PC-3 (cell line): ENCODE measurements at regions not wholly inside any gene's neighbourhood (a gene's known extent, or its start where the extent isn't known, plus 50 kb on each side); places are given as distances from the start of the nearest gene placed in this dataset.

Experiments
- ATAC-seq: fragments of 200-7000 bp; cut with Tn5 transposase; 2 replicates; pipeline ENCODE4 v1.9.1; 2020; ENCODE audit warnings: mild to moderate bottlenecking, moderate library complexity
- BruUV-seq: library from RNA; stranded (reverse); fragments of 400-500 nt; replicated peaks from 2 replicates; lab custom pipeline; 2021; lab: Mats Ljungman, UMichigan
- CTCF ChIA-PET: fragments of 300-600 bp; sonication (Branson Sonifier 250); formaldehyde crosslinking; loops from one replicate; lab custom pipeline; 2022; ENCODE audit warnings: antibody characterized with exemption; lab: Charles Lee
- POLR2A ChIA-PET: fragments of 300-600 bp; sonication (Branson Sonifier 250); formaldehyde crosslinking; loops from one replicate; lab custom pipeline; 2022; ENCODE audit warnings: antibody characterized with exemption; ENCODE audit not compliant: unreplicated experiment; lab: Charles Lee
- DNase-seq: peaks from one replicate; pipeline ENCODE4 v3.0.0-alpha.2; 2015
- H2AFZ ChIP-seq: fragments of 300-600 bp; sonication (generic); 2 replicates; pipeline ENCODE4 v1.6.0; 2016; ENCODE audit warnings: antibody characterized with exemption, low read length
- H3F3A ChIP-seq: fragments of 300-600 bp; sonication (generic); one replicate; pipeline ENCODE4 v1.6.0; 2017; ENCODE audit warnings: antibody characterized with exemption, low read length, control low read depth, mild to moderate bottlenecking; ENCODE audit not compliant: unreplicated experiment
- H3K27ac ChIP-seq: fragments of 300-600 bp; sonication (generic); 2 replicates; pipeline ENCODE4 v1.5.1; 2016; ENCODE audit warnings: mild to moderate bottlenecking, low read length
- H3K27me3 ChIP-seq: fragments of 300-600 bp; sonication (generic); 2 replicates; pipeline ENCODE4 v1.6.1; 2016; ENCODE audit warnings: low read length, mixed read lengths
- H3K36me3 ChIP-seq: fragments of 300-600 bp; sonication (generic); 2 replicates; pipeline ENCODE4 v1.6.1; 2016; ENCODE audit warnings: low read depth, mixed run types, low read length, mixed read lengths
- H3K4me1 ChIP-seq: fragments of 300-600 bp; sonication (generic); 2 replicates; pipeline ENCODE4 v1.5.1; 2016; ENCODE audit warnings: low read length; ENCODE audit not compliant: insufficient read depth
- H3K4me2 ChIP-seq: fragments of 300-600 bp; sonication (generic); 2 replicates; pipeline ENCODE4 v1.6.0; 2016; ENCODE audit warnings: low read length
- H3K4me3 ChIP-seq: fragments of 300-600 bp; sonication (generic); 2 replicates; pipeline ENCODE4 v1.5.1; 2016; ENCODE audit warnings: mild to moderate bottlenecking, low read length, mixed read lengths
- H3K79me2 ChIP-seq: fragments of 300-600 bp; sonication (generic); 2 replicates; pipeline ENCODE4 v1.6.1; 2017; ENCODE audit warnings: low read length, mixed read lengths
- H3K9ac ChIP-seq: fragments of 300-600 bp; sonication (generic); 2 replicates; pipeline ENCODE4 v1.6.0; 2016; ENCODE audit warnings: mild to moderate bottlenecking, low read length
- H3K9me2 ChIP-seq: fragments of 300-600 bp; sonication (generic); replicated peaks from 2 replicates; pipeline ENCODE4 v1.6.1; 2016; ENCODE audit warnings: mixed run types, low read length, mixed read lengths
- H3K9me3 ChIP-seq: fragments of 300-600 bp; sonication (generic); 2 replicates; pipeline ENCODE4 v1.6.1; 2016; ENCODE audit warnings: low read length, mixed read lengths
- H4K20me1 ChIP-seq: fragments of 300-600 bp; sonication (generic); 2 replicates; pipeline ENCODE4 v1.6.1; 2016; ENCODE audit warnings: low read length, mixed read lengths
- EZH2 ChIP-seq: fragments of 300-600 bp; sonication (generic); IDR thresholded peaks from one replicate; pipeline ENCODE4 v1.6.1; 2017; ENCODE audit warnings: antibody characterized with exemption, mild to moderate bottlenecking, low read length; ENCODE audit not compliant: unreplicated experiment
- EZH2phosphoT487 ChIP-seq: fragments of 300-600 bp; sonication (generic); IDR thresholded peaks from 2 replicates; pipeline ENCODE4 v1.6.1; 2018; ENCODE audit warnings: mild to moderate bottlenecking, antibody characterized with exemption, low read length, borderline replicate concordance
- intact Hi-C: fragments of 100-400 bp; cut with micrococcal nuclease; formaldehyde crosslinking; loops from 2 replicates; pipeline ENCODE4 v1.9.0; 2023
- TF ChIP-seq, protein P1 (sequence below): fragments of 300-600 bp; sonication (generic); conservative IDR thresholded peaks from 2 replicates; pipeline ENCODE4 v1.5.1; 2017; ENCODE audit warnings: antibody characterized with exemption, low read depth, mild to moderate bottlenecking, low read length

DNA sequence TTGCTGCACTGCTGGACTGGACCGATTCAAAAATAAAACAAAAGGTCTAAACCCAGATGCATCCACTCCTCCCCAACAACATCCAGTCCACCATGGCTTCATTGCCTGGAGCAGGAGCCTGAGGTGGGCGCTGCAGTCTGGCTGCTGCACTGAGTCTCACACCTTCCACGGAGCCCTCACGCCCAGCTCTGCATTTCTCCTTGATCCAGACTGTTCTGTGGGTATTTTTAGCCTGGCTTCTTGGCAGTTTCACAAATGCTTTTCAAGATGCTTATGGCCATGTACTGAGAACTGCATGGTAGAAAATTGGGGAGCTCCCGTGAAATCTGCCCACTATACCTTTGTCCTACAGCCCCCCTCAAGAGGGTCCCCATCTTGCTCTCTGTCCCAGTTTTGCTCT is 53.3 kb upstream of the JAM3 start:
- Histone ChIP-seq H3K9me2 (no peaks in the 10 kb centered on the region), H3K79me2 (no peaks in the 10 kb centered on the region), H3K27me3 (peaks cover 72% of the 10 kb centered on the region), H3K4me2 (no peak overlapping the region), H3K27ac (no peak overlapping the region), H3K36me3 (no peaks in the 10 kb centered on the region), H3K4me1 (no peaks in the 10 kb centered on the region), H3F3A (no peaks in the 10 kb centered on the region), H4K20me1 (no peaks in the 10 kb centered on the region), H2AFZ (no peak overlapping the region), H3K9ac (no peak overlapping the region), H3K4me3 (no peak overlapping the region), H3K9me3 (no peaks in the 10 kb centered on the region)
- no TSS peak for BruUV-seq
- no peak for TF ChIP-seq EZH2phosphoT487
- TF ChIP-seq EZH2 = no peak
- TF ChIP-seq, protein P1, sequence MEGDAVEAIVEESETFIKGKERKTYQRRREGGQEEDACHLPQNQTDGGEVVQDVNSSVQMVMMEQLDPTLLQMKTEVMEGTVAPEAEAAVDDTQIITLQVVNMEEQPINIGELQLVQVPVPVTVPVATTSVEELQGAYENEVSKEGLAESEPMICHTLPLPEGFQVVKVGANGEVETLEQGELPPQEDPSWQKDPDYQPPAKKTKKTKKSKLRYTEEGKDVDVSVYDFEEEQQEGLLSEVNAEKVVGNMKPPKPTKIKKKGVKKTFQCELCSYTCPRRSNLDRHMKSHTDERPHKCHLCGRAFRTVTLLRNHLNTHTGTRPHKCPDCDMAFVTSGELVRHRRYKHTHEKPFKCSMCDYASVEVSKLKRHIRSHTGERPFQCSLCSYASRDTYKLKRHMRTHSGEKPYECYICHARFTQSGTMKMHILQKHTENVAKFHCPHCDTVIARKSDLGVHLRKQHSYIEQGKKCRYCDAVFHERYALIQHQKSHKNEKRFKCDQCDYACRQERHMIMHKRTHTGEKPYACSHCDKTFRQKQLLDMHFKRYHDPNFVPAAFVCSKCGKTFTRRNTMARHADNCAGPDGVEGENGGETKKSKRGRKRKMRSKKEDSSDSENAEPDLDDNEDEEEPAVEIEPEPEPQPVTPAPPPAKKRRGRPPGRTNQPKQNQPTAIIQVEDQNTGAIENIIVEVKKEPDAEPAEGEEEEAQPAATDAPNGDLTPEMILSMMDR = no peak
- ATAC-seq (no peak), DNase-seq (no peak)
- intact Hi-C loops = no loop called here
- ChIA-PET CTCF (no interaction called here), POLR2A (no interaction called here)

DNA sequence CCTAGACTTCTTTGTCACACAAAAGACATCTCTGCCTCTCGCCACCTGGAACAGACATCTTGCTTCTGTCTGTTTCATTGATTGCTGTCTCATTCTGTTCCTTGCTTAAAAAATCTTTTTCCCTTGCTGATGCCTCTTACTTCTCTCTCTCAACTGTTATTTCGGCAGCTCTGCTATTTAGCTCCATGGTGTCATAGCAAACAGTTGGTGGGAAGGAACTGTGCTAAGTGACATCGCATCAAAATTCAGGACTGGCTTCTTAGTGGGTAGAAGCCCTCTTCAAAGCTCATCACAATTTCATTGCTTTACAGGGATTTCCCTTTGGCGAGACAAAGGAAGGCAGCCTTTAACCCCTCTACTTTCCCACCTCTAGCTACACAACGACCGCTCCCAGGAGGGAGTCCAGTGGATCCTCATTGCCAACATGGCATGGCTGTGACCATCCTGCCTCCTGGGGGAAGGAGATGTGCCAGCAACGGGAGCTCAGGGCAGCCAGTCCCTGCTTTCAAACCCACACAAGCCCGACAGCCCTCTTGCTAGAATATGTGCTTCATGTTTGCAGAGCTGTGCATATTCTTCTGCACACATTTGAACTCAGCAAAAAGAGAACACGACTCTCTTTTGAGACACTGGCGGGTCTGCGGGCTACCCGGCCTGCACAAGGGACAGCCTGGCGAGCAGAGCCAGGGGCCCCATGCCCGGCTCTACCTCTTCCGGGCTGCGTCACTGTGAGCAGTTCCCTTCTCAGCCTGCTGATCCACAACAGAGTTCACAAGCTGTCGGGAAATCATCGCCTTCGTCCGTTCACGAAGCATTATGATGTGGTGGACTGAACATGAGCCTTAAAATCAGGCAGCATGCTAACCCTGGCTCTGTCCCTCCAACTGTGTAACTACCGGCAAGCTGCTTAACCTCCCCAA is 51.1 kb upstream of the JAM3 start:
- POLR2A ChIA-PET = no interaction called here
- intact Hi-C loops = no loop called here
- Histone ChIP-seq H3K4me1 (no peaks in the 10 kb centered on the region), H3K27me3 (peaks cover 69% of the 10 kb centered on the region), H2AFZ (no peak overlapping the region), H3K4me3 (no peak overlapping the region), H3K36me3 (no peaks in the 10 kb centered on the region), H3K27ac (no peak overlapping the region), H4K20me1 (no peaks in the 10 kb centered on the region), H3K4me2 (no peak overlapping the region), H3K9me2 (no peaks in the 10 kb centered on the region), H3K9ac (no peak overlapping the region), H3F3A (no peaks in the 10 kb centered on the region), H3K79me2 (no peaks in the 10 kb centered on the region), H3K9me3 (no peaks in the 10 kb centered on the region)
- CTCF ChIA-PET = interaction anchor here (0.7 kb wide), 1 partner anchor 90 kb away, joined by 11 read pairs; no protein-coding TSS in a partner anchor
- TF ChIP-seq, protein P1 = no peak
- TF ChIP-seq EZH2phosphoT487 (no peak), EZH2 (no peak)
- no TSS peak for BruUV-seq
- ATAC-seq (no peak), DNase-seq (no peak)
